ENCODE measurements at regions not wholly inside any gene's neighbourhood (a gene's known extent, or its start where the extent isn't known, plus 50 kb on each side); places are given as distances from the start of the nearest gene placed in this dataset.

DNA sequence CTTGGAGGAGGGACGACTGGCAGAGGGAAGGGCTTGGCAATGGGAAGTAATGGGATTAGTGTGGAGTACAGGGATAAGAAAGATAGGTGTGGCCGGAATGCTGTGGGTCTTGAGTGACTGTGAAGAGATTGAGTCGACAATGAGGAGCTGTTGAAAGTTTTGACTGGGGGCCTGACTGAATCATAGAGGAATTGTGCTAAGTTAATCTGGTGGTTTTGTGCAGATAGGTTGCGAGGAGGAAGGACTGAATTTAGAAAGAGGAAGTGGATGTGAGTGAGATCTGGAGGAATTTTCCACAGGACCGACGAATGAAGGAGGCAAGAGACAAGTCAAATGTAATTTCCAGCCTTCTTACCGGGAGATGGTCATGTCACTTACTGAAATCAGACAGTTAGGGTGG lies 143.9 kb upstream of the RALGAPA2 start:
- DNase-seq (ENCODE audit: low spot score in 2 of 2): no peak
- no peaks in the 10 kb centered on the region for H3K36me3 ChIP-seq
- TF ChIP-seq, protein P1, sequence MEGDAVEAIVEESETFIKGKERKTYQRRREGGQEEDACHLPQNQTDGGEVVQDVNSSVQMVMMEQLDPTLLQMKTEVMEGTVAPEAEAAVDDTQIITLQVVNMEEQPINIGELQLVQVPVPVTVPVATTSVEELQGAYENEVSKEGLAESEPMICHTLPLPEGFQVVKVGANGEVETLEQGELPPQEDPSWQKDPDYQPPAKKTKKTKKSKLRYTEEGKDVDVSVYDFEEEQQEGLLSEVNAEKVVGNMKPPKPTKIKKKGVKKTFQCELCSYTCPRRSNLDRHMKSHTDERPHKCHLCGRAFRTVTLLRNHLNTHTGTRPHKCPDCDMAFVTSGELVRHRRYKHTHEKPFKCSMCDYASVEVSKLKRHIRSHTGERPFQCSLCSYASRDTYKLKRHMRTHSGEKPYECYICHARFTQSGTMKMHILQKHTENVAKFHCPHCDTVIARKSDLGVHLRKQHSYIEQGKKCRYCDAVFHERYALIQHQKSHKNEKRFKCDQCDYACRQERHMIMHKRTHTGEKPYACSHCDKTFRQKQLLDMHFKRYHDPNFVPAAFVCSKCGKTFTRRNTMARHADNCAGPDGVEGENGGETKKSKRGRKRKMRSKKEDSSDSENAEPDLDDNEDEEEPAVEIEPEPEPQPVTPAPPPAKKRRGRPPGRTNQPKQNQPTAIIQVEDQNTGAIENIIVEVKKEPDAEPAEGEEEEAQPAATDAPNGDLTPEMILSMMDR (IDR thresholded peaks at IDR 0.05): no peak
- no peaks in the 10 kb centered on the region for H3K4me1 ChIP-seq
- intact Hi-C loops (cut with DNase I): no loop called here
- H3K27ac ChIP-seq: no peak overlapping the region
- H3K4me3 ChIP-seq: no peak overlapping the region
- H3K27me3 ChIP-seq: no peaks in the 10 kb centered on the region
- no peaks in the 10 kb centered on the region for H3K9me3 ChIP-seq

DNA sequence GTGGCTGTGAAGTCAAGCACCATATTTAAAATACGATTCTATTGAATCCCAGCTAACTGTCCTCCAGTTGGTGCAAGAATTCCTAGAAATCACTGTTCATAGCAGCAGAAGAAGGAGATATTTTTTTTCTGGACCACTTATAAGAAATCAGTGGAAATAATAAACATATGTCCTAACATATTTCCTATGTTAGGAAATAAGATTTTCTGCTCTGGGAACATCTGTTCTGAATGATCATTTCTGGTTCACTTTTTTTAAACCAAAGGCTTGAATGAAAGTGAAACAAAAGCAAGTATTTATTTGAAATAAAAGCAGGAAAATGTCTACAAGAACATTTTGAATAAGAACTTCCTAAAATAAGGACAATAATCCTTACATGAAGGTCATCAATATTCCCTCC lies 138.9 kb upstream of the RALGAPA2 start:
- intact Hi-C loops (cut with DNase I): no loop called here
- Histone ChIP-seq H3K4me3 (no peak overlapping the region), H3K9me3 (no peaks in the 10 kb centered on the region), H3K36me3 (no peaks in the 10 kb centered on the region), H3K27me3 (no peaks in the 10 kb centered on the region), H3K4me1 (no peaks in the 10 kb centered on the region), H3K27ac (no peak overlapping the region)
- TF ChIP-seq, protein P1 (IDR thresholded peaks at IDR 0.05): no peak
- DNase-seq (ENCODE audit: low spot score in 2 of 2): no peak

DNA sequence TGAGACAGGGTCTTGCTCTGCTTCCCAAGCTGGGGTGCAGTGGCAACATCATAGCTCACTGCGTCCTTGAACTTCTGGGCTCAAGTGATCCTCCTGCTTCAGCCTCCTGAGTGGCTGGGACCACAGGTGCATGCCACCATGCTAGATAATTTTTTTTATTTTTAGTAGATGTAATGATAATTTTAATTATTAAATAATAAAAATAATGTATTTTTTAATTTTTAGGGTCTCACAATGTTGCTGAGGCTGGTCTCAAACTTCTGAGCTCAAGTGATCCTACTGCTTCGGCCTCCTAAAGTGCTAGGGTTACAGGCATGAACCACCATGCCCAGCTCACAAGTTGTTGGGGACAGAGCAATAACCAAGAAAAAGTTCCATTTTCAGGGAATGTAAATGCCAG lies 138.0 kb upstream of the RALGAPA2 start:
- H3K4me3 ChIP-seq: no peak overlapping the region
- intact Hi-C loops (cut with DNase I): no loop called here
- no peaks in the 10 kb centered on the region for H3K27me3 ChIP-seq
- H3K4me1 ChIP-seq: no peaks in the 10 kb centered on the region
- DNase-seq (ENCODE audit: low spot score in 2 of 2): no peak
- no peak overlapping the region for H3K27ac ChIP-seq
- no peaks in the 10 kb centered on the region for H3K9me3 ChIP-seq
- TF ChIP-seq, protein P1 (IDR thresholded peaks at IDR 0.05): no peak
- no peaks in the 10 kb centered on the region for H3K36me3 ChIP-seq

DNA sequence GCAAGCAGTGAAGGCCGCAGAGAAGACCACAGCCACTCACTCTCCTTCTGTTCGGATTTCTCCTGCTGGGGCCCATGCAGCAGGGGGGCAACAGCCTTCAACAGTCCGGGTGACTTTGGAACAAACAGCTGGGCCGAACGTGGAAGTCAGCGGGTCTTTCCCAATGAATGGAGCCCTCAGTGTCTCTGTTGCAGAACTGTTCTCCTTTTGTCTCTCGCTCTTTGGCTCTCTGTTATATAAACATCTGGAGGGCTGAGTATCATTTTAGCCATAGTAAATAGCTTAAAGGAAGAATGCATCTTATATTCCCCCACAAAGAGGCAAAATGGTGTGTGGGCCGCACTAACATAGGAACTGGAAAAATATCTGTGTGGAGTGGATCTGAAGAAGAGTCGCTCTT lies 136.7 kb upstream of the RALGAPA2 start:
- no peaks in the 10 kb centered on the region for H3K36me3 ChIP-seq
- H3K4me3 ChIP-seq: no peak overlapping the region
- TF ChIP-seq, protein P1 (IDR thresholded peaks at IDR 0.05): no peak
- H3K9me3 ChIP-seq: no peaks in the 10 kb centered on the region
- no peak overlapping the region for H3K27ac ChIP-seq
- H3K4me1 ChIP-seq: no peaks in the 10 kb centered on the region
- no peak for DNase-seq (ENCODE audit: low spot score in 2 of 2)
- intact Hi-C loops (cut with DNase I): no loop called here
- H3K27me3 ChIP-seq: no peaks in the 10 kb centered on the region

DNA sequence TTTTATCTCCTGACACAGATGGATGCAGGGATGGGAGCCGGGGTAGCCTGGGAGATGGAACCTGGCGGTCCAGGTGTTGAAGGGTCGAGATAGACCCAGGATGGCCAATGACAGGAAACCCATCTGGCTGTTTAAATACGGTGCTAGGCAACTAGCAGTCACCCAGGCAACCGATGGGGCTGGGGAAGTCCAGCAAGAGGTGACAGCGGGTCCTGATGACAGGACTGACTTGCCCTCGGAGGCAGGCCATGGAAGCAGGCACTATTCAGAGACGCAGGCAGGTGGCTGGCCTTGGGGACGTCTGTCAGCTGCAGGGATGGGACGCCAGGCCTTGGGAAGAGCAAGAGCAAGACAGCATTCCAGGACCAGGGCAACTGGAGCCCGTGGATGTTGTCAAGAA lies 135.4 kb upstream of the RALGAPA2 start:
- no peaks in the 10 kb centered on the region for H3K4me1 ChIP-seq
- H3K36me3 ChIP-seq: no peaks in the 10 kb centered on the region
- TF ChIP-seq, protein P1 (IDR thresholded peaks at IDR 0.05): no peak
- DNase-seq (ENCODE audit: low spot score in 2 of 2): no peak
- intact Hi-C loops (cut with DNase I): no loop called here
- no peak overlapping the region for H3K27ac ChIP-seq
- no peaks in the 10 kb centered on the region for H3K9me3 ChIP-seq
- no peak overlapping the region for H3K4me3 ChIP-seq
- H3K27me3 ChIP-seq: no peaks in the 10 kb centered on the region

DNA sequence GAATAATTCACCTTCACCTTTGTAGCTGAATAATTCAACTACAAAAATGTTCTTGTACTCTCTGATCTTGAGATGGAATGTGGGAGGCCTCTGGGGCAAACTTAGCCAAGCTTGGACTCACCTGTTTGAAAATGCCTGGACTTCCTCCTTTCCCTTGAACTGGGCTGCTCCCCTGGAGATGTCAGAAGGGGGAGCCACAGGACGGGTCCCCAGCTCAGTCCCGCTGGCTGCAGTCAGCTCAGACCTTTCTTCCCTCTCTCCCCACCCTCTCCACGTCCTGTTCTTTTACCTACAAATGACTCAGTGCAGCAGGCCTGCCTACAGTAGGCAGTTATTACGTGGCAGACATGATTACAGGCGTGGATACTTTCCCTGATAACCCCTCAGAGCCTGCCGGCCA lies 131.5 kb upstream of the RALGAPA2 start:
- Histone ChIP-seq H3K4me1 (no peaks in the 10 kb centered on the region), H3K4me3 (no peak overlapping the region), H3K36me3 (no peaks in the 10 kb centered on the region), H3K27ac (no peak overlapping the region), H3K27me3 (no peaks in the 10 kb centered on the region), H3K9me3 (no peaks in the 10 kb centered on the region)
- intact Hi-C loops (cut with DNase I): no loop called here
- no peak for DNase-seq (ENCODE audit: low spot score in 2 of 2)
- TF ChIP-seq, protein P1 (IDR thresholded peaks at IDR 0.05): no peak
